H1 (cell line): ENCODE measurements at regions not wholly inside any gene's neighbourhood (a gene's known extent, or its start where the extent isn't known, plus 50 kb on each side); places are given as distances from the start of the nearest gene placed in this dataset.

ENCODE experiments used
- MAFK ChIP-seq: IDR thresholded peaks from 2 replicates; pipeline ENCODE4 v1.6.1; 2012; ENCODE audit warnings: low read depth, mild to moderate bottlenecking, improper control_type of control experiment, low read length
- POLR2A ChIP-seq, 2 experiments: IDR thresholded peaks; 1 replicate in 1 of 2; 2 replicates in 1 of 2; pipeline ENCODE4 v1.6.1; 2011; ENCODE audit warnings: low read depth in 2 of 2, low read length in 2 of 2, mild to moderate bottlenecking in 2 of 2; ENCODE audit errors: control extremely low read depth in 1 of 2
- TF ChIP-seq, protein P1 (sequence below): IDR thresholded peaks from 2 replicates; pipeline ENCODE4 v1.6.1; 2012; ENCODE audit warnings: low read length, inconsistent platforms

GRCh38 chr9:116064970-116065369 lies 88.6 kb upstream of the PAPPA start (continued):
- TF ChIP-seq, protein P1, sequence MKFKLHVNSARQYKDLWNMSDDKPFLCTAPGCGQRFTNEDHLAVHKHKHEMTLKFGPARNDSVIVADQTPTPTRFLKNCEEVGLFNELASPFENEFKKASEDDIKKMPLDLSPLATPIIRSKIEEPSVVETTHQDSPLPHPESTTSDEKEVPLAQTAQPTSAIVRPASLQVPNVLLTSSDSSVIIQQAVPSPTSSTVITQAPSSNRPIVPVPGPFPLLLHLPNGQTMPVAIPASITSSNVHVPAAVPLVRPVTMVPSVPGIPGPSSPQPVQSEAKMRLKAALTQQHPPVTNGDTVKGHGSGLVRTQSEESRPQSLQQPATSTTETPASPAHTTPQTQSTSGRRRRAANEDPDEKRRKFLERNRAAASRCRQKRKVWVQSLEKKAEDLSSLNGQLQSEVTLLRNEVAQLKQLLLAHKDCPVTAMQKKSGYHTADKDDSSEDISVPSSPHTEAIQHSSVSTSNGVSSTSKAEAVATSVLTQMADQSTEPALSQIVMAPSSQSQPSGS: no peak
- TF ChIP-seq MAFK (no peak), POLR2A (IDR thresholded peaks at IDR 0.05; ENCODE audit: control extremely low read depth in 1 of 2, low read depth in 2 of 2, low read length in 2 of 2) (no peak)
